GM12891 (cell line): ENCODE measurements at regions not wholly inside any gene's neighbourhood (a gene's known extent, or its start where the extent isn't known, plus 50 kb on each side); places are given as distances from the start of the nearest gene placed in this dataset.
A peak's percentile ranks its signal among the peaks of the same experiment; 100 is the strongest.

Source experiments
- DNase-seq: peaks from one replicate; pipeline ENCODE4 v3.0.0; 2011; ENCODE audit warnings: low spot score; ENCODE audit not compliant: insufficient read length
- FAIRE-seq: peaks from 2 replicates; lab custom pipeline; 2011; peaks lifted over from hg19 to GRCh38; lab: Jason Lieb, UNC
- PAX5 ChIP-seq: IDR thresholded peaks from 2 replicates; pipeline ENCODE4 v1.6.1; 2011; ENCODE audit warnings: low read length, moderate library complexity, mild to moderate bottlenecking; ENCODE audit not compliant: insufficient read depth, severe bottlenecking
- POLR2A ChIP-seq: IDR thresholded peaks from 2 replicates; pipeline ENCODE4 v1.6.1; 2011; ENCODE audit warnings: low read depth, low read length, control low read depth
- POLR2AphosphoS5 ChIP-seq: IDR thresholded peaks from 2 replicates; pipeline ENCODE4 v1.6.1; 2011; ENCODE audit warnings: low read depth, low read length, control low read depth
- POU2F2 ChIP-seq: IDR thresholded peaks from 2 replicates; pipeline ENCODE4 v1.6.1; 2011; ENCODE audit warnings: low read depth, mild to moderate bottlenecking, control low read depth, low read length, moderate library complexity
- SPI1 ChIP-seq: IDR thresholded peaks from 2 replicates; pipeline ENCODE4 v1.6.1; 2011; ENCODE audit warnings: low read depth, low read length, control low read depth
- TAF1 ChIP-seq: IDR thresholded peaks from 2 replicates; pipeline ENCODE4 v1.6.1; 2011; ENCODE audit warnings: low read depth, low read length, control low read depth

DNA sequence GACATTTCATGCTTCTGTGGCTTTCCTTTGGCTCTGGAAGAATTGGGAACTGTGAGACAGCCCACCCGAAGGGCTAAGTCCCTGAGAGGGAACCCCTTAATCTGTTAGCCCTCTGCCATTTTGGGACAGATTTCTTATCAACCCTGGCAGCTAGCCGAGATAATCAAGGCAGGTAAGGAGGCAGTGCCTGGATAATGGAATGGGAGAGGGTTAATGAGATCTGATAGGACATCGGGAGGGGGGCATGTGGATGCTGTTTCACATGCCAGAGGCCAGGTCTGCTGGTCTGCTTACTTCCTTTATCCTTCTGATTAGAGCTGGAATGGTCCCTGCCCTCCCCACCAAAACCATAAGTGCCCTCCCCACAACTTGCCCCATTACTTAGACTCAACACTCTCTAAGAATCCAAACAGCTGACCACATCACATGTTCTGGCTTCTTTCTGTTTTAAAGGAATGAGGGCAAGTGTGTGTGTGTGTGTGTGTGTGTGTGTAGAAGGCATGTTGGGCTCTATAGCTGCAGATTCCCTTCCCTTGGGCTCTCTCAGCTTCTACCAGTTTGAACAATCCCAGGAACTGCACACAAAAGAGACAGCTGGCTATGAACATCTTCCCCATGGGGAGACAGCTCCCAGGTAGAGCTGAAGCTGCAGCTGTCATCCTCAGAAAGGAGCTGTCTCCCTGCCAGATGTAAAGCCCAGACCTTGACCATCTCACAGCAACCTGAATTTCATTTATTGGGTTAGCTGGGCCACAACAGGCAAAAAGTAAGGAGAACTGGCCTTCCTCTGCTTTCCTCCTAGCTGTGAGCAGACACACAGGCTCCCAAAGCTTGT, 221.3 kb downstream of the PIK3R1 start:
- TF ChIP-seq POLR2A (no peak), SPI1 (no peak), POU2F2 (no peak), PAX5 (no peak)
- DNase-seq (no peak), FAIRE-seq (no peak)

DNA sequence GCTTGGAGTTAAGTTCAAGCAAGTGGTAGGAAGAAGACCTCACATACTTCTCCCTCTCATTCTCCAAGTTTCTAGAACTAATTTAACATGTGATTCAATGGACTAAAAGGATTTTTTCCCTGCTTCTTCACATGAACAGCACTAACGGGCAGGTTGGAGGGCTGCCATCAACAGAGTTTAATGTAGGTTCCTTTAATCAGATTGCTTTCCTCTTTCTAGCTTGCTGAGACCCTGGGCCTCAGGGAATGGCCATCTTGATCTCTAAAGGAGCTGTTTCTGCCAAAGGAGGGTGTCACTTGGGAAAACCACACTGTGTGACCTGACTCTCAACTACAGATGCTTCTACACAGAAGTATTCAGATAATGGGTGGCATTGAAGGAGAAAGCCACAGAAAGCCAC, 223.3 kb downstream of the PIK3R1 start:
- TF ChIP-seq POLR2AphosphoS5 (no peak), SPI1 (no peak)
- FAIRE-seq (no peak), DNase-seq (no peak)

DNA sequence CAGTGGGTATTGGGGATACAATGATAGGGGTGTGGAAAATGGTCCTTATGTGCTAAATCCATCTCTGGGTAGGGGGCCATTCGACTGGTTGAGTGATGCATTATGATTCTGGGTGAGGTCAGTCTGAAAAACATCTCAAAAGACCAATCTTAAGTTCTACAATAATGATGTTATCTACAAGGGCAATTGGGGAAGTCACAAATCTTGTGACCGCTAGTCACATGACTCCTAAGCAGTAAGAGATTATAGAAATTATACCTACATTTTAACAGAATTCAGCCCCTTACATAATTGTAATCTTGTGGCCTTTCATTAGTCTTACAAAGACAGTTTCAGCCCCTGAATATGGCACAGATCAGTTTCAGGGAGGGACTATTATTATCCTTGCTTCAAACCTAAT, 224.7 kb downstream of the PIK3R1 start:
- no peak for FAIRE-seq
- DNase-seq, result no peak
- no peak for TF ChIP-seq TAF1
- TF ChIP-seq PAX5, result no peak
- no peak for TF ChIP-seq POU2F2
- no peak for TF ChIP-seq SPI1
- TF ChIP-seq POLR2A, result no peak
- no peak for TF ChIP-seq POLR2AphosphoS5

DNA sequence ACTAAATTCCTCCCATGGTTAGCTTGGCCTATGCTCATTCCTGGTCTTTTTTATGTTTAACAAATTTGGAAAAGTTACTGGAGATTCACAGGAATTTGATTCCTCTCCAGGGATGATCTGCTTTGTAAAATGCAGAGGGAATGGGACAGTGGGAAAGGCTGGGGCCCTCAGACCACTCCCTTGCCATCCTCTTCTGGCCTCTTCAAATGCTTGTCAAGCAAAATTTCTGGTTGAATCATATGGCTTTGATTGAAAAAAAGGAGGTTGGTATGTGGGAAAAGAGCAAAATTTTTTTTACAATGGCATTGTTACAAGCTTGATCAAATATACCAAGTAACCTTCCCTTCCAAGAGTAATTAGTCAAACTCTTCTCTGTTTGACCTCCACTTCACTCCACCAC, 225.1 kb downstream of the PIK3R1 start:
- no peak for FAIRE-seq
- TF ChIP-seq PAX5 (no peak), SPI1 (no peak), TAF1 (no peak), POLR2AphosphoS5 (no peak), POU2F2 (no peak), POLR2A (no peak)
- no peak for DNase-seq

DNA sequence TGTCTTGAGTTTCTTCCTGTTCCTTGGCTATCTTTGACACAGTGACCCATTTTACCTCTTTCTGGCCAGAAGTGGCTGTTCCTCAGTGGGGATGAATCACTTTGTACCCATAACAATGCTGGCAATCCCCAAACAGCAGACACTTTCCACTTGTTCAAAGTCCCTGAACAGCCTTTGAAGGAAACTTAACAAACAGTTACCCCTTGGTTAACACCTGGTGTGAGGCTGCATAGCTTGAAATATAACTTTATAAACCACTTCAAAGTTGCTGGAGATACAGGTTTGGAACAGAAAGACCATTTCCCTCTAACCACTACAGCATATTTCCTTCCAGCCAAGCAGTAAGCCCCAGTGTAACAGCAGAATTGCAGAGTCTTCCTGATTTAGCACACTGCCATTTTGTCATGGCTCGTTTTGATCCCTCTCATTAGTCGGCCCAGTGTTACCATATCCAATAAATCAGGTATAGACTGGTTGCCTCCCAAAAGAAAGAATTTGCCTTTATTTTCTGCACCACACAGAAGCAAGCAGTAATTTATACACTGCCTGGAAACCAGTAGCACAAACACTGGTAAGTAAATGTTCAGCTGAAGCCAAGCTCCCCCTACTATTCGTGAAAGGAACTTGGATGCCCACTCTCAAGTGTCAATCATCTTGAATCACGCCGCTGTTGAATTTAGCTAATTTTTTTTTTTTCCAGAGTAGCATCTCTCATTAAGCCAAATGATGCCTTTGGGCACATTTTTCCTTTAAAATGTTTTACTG, 225.9 kb downstream of the PIK3R1 start:
- FAIRE-seq (peak; percentile 35), DNase-seq (no peak)
- no peak for TF ChIP-seq POLR2A
- no peak for TF ChIP-seq POU2F2
- TF ChIP-seq TAF1, result no peak
- TF ChIP-seq SPI1, result no peak
- TF ChIP-seq PAX5, result no peak
- TF ChIP-seq POLR2AphosphoS5, result no peak

DNA sequence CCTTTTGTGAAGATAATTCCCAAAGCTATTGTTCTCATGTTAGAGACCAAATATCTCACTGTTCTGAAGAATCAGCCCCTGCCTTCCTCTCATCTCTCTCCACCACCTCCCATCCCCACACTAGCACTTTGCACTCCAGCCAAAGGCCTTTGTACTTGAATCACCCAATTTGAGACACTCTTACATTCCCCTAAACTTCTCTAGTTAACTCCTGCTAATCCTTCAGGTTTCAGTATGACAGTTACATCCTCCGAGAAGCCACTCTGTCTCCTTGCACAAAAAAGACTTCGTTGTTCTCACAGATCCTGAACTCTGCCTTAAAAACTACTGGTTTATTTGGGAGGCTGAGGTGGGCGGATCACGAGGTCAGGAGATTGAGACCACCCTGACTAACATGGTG, 227.5 kb downstream of the PIK3R1 start:
- FAIRE-seq, result no peak
- no peak for TF ChIP-seq POU2F2
- no peak for TF ChIP-seq PAX5
- TF ChIP-seq POLR2A, result no peak
- TF ChIP-seq POLR2AphosphoS5, result no peak
- TF ChIP-seq SPI1, result no peak
- no peak for TF ChIP-seq TAF1
- DNase-seq, result no peak

DNA sequence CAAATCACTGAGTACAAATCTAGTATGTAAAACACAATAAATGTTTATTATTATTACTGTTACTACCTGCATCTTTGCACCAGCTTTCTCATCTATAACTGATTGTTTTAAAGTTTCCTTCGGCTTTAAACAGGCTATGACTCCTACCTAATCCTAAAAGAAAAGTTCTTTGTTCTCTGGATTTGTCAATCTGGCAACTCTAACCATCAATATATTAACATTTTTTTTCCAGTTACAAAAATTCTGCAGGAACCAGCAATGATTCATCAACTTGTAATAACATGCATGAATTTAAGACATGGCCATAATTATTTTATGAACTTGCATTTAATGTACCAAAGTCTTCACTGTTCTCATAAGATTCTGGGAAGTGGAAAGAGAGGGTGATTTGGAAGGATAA, 228.5 kb downstream of the PIK3R1 start:
- DNase-seq (no peak), FAIRE-seq (no peak)
- TF ChIP-seq POLR2AphosphoS5, result no peak
- no peak for TF ChIP-seq TAF1
- TF ChIP-seq POLR2A, result no peak
- TF ChIP-seq POU2F2, result no peak
- TF ChIP-seq SPI1, result no peak
- no peak for TF ChIP-seq PAX5

DNA sequence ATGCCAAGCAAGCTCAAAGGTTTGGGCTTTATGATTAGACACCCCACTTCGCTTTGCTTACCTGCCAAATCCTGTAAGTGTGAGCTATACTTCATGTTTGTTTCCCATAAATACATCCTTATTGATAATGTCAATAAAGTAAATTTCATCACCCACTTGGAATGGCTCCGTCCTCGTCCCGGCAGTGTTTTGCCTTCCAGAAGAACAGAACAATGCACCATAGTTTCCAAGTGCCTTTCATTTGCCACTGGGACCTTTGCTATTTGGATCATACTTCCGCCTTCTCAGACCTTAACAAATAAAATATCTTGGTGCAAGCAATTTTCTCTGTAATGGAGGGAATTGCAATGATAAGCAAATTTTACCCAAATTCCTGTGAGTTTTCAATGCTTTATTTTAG, 229.3 kb downstream of the PIK3R1 start:
- TF ChIP-seq POLR2AphosphoS5, result no peak
- no peak for TF ChIP-seq PAX5
- TF ChIP-seq POLR2A, result no peak
- TF ChIP-seq TAF1, result no peak
- no peak for TF ChIP-seq SPI1
- TF ChIP-seq POU2F2, result no peak
- DNase-seq (no peak), FAIRE-seq (peak; percentile 13)

DNA sequence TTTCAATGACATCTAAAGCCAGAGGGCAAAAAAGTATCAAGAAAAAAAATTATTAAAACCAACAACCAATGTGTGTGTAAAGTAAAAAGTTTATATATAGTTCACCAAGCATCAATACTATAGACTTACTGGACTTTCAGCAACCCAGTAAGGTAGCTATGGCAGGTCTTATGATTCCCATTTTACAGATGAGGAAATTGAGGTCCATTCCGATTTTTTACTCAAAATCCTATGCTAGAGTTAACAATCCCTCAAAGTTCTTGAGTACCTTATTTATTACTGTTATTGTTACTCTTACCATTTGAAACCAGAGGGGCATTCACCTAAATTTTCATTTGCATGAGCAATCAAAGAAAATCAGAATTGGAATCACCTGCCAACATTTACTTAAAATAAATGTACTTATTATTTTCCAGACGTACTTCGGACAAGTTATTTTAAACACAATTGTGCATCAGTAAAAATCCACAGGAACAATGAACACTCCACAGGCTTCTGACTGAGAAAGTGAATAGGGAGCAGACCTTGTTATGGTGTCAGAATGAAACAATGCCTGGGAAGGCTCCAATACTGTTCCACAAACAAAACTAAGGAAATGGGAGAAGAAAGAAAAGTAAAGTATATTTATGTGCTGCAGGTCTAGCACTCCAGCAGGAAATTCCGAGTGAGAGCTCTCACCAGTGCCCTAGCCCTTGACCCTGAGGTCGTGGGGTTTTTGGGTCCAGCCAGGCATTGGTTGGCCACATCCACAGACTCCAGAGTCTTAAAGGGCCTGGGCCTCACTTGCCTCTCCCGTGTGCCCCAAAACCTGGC, 229.9 kb downstream of the PIK3R1 start:
- FAIRE-seq (no peak), DNase-seq (no peak)

DNA sequence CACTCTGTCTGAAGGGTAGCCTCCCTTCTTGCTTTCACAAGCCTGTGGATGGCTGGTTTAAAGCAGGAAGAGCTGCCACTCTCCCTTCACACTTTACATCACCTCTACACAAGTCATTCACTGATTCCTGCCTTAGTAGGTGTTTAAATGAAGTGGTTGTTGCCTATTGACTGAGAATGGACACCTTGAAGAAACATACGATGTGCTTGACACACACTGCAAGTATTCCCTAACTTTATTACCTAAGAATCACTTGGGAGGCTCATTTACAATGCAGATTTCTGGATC, 230.5 kb downstream of the PIK3R1 start:
- TF ChIP-seq POLR2AphosphoS5 (no peak), POLR2A (no peak), TAF1 (no peak), POU2F2 (no peak), PAX5 (no peak), SPI1 (no peak)
- FAIRE-seq, result peak; percentile 73
- no peak for DNase-seq

More for the DNA sequence above, 229.9 kb downstream of the PIK3R1 start:
- TF ChIP-seq POLR2A, result no peak
